CD4-positive, alpha-beta T cell treated with Interleukin-6 for 4 hours (primary cell): ENCODE measurements at regions not wholly inside any gene's neighbourhood (a gene's known extent, or its start where the extent isn't known, plus 50 kb on each side); places are given as distances from the start of the nearest gene placed in this dataset.
"Not testable (repeated sequence)": the region's sequence is repeated elsewhere in the genome, so short reads cannot be mapped to it uniquely, and the experiment has no call there.

ENCODE experiments used
- DNase-seq: peaks from one replicate; pipeline ENCODE4 v3.0.0-alpha.2; 2020; ENCODE audit warnings: mixed read lengths

DNA sequence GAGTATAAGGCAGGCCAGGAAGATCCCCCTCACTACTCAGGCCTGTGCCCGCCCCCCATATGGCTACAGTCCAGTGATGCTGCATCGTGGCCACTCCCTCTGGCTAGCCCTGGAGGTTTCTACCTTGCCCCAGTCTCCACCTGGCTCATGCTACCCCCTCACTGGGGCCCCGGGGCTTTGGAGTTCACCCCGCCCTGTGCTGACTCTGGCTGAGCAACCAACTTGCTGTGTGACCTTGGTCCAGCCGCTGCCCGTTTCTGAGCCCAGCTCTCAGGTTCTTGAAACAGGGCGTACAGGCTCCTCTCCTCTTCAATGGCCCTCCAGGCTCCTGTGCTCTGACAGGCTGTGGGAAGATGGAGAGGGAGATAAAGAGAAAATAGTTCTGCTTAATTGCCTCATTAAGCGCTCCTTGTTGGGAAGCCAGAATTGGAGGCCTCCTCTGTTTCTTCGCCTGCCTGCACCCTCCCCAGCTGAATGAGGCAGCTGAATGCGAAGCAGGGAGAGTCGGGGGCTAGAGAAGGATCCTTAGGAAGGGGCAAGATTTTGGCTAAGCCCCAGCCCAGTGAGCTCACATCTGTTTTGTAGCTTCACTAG, 138.2 kb upstream of the NCOR2 start:
- DNase-seq = no peak

DNA sequence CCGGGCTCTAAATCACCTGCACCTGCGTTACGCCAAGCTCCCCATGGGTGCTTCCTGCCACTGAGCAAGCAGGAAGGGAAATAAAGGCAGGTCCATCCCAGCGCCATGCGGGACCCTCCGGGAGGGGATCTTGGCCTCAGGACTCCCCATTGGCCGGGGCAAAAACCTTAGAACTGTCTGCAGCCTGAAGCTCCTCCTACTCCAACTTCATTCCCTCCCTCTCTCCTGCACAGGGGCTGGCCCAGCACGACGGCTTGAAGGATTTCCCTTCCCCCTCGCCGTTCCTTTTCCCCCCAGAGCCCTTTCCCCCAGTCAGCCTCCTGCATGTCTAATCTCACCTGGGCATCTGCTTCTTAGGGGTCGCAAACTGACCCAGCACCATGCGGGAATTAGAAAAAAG, 137.2 kb upstream of the NCOR2 start:
- no peak for DNase-seq

DNA sequence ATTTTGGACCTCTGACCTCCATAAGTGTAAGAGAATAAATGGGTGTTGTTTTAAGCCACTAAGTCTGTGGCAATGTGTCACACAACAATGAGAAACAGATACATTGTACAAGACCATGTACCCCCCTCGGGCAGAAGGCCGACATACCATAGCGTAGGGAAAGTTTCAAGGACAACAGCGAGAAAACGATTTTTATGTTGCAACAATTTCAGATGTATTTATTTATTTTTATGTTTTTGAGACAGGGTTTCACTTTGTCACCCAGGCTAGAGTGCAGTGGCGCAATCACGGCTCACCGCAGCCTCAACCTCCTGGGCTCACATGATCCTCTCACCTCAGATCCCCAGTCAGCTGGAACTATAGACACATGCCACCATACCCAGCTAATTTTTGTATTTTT, 136.4 kb upstream of the NCOR2 start:
- DNase-seq = no peak

DNA sequence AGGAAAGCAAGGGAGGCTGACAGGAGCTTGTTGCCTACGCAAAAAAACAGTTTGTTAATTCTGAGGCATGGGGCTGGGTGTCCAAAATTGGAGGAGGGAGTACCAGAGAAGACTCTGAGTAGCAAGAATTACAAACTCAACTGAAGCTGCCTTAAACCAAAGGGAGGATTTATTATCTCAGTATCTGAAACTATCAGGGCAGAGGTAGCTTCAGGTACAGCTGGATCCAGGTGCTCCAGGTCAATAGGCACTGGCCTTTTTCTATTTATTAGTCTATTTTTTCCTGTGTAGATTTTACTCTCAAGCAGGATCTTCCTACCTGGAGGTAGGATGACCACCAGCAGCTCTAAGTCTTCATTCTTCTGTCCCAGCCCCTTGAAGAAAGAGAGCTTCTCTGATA, 135.3 kb upstream of the NCOR2 start:
- no peak for DNase-seq

DNA sequence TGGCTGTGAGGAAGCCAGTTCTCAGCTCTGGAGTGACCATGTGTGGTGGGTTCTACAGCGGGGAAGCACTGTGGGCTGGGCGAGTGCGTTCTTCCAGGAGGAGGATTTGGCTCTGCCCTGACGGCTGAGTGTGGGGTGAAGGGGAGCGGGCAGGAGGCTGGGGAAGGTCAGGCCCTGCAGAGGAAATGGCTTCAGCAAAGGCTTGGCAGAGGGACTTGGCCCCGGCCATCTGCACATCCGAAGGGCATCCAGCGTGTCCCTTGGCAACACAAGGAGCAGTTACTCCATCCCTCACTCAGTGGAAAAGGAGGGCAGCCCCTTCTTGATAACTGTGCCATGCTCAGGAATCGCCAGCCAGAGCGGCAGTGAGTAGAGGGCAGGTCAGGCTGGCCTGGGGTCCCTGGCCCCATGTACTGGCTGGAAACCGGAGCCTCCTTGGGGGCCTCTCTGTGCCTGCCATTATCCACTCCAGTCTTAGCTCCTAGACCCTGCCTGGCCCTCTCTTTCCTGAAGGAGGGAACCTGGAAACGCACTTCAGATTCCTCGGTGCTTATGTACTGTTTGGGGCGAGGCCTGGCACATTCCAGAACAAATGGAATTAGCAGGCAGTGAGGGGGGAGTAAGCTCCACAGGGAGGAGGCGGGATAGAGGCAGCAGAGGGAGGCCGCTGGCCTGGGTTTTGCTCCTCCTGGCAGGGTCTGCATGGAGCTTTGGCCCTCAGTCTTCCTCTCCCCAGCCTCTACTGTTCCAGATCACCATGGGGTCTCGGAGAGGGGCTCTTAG, 133.6 kb upstream of the NCOR2 start:
- DNase-seq = no peak

DNA sequence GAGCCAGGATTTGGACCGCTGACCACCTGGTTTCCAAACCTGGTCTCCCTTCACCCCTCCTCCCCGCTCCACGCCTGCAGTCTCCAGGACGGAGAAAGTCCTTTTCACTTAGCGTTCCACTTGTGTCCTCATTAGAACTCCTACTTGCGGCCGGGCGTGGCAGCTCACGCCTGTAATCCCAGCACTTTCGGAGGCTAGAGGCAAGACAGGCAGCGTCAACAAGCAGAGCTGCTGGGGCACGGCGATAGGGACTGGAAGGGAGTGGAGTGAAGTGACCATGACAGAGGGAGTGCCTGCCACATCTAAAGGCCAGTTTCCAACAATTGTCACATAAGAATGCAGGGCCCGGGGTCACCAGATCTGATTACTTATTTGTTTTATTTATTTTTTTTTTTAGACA, 132.5 kb upstream of the NCOR2 start:
- no peak for DNase-seq

DNA sequence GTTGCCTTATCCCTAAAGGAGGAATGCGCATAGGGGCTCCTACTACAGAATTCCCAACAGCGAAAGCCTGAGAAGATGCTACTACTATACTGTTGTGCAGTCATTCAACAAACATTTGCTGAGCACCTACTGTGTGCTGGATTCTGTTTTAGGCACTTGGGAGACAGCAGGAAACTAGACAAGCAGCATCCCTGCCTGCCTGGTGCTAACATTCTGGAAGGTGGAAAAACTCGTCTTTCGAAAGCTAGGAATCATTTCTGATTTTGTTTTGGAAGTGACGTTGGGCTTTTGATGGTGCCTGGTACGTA, 131.5 kb upstream of the NCOR2 start:
- no peak for DNase-seq

DNA sequence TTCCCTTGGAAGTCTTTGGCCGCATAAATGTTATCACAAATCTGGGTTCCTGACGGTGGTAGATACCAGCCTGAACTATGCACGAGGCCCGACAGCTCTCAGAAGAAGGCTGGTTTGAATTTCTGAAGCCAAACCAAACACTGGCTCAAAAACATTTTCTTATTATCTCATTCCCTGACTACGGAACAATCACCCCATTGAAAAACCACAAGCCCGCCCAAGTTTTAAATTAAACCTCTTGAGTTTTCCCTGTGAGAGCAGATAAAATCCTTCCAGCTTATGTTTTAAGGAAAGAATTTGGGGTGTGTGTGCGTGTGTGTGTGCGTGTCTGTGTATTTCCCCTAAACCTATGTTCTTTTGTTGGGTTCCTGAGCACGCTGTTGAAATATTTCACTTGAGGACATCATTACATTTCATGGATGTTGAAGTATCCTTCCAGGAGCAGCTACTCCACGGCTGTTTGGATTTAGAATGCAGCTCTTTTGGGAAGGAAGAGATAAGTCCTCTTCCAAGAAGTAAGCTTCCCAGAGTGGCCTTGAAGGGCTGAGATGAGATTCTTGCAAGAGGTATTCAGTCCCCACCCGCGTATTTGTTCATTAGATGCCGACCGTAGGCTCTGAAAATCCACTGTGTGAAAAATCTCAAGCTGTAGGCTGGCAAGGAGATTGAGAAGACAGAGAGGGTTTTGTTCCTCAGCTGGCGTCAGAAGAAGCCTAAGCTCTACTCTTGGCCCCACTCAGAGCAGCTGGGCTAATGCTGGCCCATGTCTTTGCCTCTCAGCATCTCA, 131.0 kb upstream of the NCOR2 start:
- no peak for DNase-seq

DNA sequence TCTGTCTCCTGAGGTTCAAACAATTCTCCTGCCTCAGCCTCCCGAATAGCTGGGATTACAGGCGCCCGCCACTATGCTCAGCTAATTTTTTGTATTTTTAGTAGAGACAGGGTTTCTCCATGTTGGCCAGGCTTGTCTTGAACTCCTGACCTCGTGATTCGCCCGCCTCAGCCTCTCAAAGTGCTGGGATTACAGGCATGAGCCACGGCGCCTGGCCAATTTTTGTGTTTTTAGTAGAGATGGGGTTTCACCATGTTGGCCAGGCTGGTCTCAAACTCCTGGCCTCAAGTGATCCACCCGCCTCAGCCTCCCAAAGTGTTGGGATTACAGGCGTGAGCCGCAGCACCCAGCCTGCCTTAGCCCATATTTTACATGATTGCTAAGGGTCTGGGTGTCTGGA, 130.3 kb upstream of the NCOR2 start:
- DNase-seq = not testable (repeated sequence)

DNA sequence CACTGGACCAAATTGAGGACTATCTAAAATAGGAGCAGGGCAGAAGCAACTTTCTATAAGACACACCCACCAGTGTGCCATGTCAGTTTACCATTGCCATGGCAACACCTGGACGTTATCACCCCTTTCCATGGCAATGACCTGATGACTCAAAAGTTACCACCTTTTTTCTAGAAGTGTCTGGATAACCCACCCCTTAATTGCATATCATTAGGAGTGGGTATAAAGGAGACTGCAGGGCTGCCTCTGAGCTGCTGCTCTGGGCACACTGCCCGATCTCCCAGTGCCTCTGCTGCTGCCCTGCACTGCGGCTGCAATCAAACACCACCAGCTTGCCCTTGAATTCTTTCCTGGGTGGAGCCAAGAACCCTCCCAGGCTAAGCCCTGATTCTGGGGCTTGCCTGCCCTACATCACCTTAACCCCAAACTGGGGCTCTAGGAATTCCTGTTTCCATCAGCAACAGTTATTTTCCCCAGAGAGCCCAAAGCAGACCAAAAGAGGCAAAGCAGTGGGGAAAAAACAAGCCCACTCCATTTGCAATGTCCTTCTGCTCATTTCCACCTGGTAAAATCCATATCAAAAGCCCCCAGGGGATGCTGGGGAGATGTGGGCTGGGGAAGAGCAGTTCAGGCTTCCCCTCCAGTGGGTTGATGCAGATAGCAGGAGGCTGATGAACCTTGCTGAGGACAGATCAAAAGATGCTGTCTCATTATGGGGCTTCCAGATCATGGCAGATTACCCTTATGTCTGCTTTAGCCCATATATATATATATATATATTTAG, 129.5 kb upstream of the NCOR2 start:
- no peak for DNase-seq

DNA sequence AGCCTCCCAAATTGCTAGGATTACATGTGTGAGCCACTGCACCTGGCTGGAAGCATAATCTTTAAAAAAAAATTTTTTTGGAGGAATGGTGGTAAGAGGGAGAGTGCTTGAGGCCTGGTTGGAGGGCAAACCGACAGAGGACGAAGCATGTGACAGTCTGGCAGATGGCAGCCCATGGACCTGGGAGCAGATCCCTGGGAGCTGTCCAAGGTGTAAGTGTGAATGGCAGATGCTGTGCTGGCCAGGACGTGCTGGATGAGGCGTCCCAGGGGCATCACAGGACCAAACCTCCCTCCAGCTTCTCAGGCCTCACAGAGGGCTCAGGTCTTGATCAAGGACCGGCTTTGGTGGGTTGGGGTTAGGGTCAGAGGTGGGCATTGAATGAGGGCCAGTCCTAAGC, 128.4 kb upstream of the NCOR2 start:
- no peak for DNase-seq

DNA sequence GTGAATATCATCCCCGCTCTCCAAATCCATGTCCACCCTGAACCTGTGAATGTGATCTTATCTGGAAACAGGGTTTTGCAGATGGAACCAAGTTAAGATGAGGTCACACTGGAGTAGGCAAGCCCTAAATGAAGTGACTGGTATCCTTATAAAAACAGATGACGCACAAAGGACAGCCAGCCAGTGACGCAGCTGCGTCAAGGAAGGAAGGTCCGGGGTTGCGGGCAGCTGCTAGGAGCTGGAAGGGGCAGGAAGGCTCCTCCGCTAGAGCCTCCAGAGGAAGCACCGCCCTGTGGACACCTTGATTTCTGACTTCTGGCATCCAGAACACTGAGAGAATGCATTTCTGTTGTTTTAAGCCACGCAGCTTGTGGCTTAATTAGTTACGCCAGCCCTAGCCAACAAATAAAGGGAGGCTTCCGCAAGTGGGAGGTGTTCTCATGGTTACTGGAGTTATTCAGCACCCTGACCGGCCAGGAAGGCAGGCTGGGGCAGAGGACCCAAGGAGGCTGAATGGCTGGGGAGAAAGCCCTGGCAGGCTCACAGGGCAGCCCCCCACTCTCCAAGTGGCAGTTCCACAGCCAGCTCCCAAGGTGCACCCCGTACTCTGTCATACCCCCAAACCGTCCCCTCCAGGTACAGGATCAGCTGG, 127.6 kb upstream of the NCOR2 start:
- DNase-seq = no peak

DNA sequence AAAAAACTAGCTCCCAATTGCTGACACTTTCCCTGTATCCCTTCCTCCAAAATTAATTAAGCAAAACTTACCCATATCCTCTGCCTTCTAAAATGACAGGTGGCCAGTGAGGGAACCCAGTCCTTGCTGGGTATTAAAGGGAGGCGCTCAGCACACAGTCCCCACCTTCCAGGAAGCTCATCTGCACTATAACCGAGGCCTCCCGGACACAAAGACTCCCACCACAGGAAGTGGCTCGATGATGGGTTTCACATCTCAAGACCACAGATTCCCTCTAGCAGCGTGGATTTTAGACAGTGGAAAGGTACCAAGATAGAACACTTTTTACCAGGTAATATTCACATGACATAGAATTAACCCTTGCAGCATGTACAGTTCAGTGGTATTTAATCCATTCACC, 126.8 kb upstream of the NCOR2 start:
- DNase-seq = peak; percentile 28

DNA sequence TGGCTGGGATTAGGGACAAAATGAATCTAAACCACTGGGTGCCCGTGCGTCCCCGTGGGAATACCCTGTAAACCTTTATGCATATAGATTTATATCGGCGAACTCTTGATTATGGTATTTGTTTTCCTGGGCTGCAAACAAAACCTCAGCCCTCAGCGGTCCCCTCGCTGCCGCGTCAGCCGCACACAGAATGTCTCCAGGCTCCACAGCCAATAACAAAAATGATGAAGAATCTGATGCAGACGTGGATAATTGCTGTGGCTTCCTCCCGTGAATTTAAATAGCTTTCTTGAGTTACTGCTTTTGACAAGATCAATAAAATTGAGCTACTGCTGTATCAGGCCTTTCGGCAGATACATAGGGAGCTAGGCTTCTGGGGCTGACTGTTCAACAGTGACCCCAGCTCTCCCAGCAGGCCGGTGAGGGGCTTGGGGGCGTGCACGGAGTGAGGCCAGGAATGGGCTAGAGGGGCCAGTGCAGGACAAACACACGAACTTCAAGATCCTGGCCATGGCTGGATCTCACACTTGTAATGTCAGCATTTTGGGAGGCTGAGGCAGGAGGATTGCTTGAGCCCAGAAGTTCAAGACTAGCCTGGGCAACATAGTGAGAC, 125.8 kb upstream of the NCOR2 start:
- DNase-seq = no peak

DNA sequence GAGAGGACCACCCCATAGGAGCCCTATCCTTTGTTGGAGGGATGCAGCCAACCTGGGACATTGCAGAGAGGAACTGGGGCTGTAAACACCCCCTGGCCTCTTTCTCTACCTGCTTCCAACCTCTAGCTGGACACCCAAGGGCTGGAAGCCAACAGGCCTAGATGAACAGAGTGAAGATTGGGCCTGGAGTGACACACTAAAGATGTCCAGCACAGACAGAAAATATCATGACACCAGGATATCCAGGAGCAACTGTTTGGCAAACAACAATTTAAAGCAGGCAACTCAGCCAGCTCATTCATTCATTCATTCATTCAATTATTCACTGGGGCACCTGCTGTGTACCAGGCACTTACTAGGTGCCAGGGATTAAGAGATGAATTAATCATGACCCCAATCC, 125.0 kb upstream of the NCOR2 start:
- DNase-seq = no peak

DNA sequence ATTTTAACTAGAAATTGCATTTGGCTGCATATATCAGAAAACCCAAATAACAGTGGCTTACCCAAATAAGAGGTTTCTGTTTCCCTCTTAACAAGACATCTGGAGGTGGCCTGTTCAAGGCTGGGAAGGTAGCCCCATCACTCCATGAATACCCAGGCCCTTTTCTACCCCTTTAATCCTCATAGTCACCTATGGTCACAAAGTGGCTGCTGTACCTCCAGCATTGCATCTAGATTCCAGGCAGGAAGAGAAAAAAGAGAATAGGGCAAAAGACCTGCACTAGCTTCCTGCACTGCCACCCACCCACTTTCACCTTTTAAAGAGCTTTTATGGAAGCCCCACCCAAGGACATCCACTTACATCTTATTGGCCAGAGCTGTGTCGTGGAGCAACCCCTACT, 124.0 kb upstream of the NCOR2 start:
- DNase-seq = no peak

DNA sequence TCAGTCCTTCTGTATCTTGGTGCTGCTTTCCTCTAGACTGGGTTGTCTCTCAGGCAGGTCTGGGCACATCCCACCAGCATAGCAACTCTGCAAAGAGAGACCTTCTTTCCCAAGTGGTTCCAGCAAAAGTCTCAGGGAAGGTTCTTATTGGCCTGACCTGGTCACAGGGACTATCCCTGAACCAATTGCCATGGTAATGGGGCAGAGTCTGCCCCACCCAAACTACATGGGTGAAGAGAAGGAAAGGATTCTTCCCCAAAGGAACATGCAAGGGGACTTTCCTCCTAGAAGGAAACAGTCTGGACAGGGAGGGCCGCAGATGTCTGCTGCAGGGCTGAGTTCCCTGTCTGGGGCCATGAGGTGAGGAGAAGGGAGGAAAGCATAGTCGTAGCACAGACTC, 122.2 kb upstream of the NCOR2 start:
- no peak for DNase-seq

DNA sequence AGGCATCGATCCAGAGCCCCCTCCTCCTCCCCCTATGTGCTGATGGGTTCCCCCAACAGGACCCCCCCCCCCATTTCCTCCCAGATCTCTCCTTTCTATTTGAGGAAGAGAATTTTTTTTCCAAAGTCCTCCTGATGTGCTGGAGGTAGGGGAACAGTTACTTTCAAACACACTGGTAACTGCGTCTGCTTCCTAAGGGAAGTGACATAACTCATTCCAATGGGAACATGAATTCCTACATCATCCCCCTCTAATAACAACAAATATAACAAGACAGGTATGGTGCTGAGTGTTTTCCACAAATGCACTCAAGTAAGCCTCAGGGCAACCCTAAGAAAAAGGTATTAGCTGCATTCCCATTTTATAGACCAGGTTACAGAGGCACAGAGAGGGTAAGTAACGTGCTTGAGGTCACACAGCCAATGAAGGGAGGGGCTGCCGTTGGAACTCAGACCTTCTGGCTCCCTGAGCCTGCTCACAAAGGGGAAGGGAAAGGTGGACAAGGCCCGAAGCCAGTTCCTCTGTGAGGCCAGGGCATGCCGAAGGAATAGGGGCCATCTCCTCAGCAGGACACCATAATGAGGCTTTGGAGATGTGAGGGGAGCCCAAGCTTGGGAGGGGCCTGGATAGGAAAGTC, 121.1 kb upstream of the NCOR2 start:
- DNase-seq = no peak

DNA sequence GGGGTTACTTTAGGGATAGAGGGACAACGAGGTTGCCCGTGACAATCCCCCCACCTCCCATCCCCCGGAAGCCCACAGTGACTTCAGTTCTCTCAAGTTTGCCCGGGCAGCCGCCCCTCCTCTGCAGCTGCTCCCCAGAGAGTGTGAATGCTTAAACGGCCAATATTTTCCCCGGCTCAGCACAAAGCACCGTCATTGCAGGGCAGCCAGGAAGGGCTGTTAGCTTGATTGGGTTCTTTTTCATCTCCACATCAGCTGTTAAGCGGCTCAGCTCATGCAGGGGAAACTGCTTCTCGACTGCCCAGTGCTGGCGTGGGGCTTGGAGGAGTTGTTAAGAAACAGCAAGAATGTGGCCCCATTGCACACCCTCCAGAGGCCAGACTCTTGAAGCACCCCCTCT, 120.5 kb upstream of the NCOR2 start:
- DNase-seq = peak; percentile 14

DNA sequence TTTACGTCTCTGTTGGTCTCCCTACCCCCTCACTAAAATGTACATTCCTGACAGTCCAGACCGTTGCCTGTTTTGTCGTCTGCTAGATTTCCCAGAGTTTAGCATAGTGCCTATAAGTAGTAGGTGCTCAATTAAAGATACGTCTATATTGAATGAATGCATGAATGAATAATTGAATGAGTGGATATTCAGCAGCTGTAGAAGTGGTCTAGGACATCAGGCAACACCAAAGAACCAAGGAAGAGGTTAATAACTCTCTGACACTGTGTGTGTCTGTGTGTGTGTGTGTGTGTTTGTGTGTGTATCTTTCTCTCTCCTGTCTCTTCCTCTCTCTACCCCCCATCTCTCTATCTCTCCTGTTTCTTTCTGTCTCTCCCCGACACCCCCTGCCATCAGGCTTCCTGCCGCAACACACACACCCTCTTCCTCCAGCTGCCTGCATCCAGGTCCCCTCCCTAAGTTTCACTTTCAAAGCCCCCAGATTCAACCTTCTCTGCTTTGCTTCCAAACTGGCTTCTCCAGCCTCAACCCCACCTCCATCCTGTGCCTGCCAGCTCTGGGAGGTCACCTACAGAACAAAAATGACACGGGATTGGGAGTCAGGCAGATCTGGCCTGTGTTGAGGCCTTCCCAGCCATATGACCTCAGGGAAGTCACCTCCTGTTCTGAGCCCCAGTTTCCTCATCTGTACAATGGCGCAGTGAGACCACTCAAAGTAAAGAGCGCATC, 119.9 kb upstream of the NCOR2 start:
- peak; percentile 25 for DNase-seq
